ENCODE measurements at regions not wholly inside any gene's neighbourhood (a gene's known extent, or its start where the extent isn't known, plus 50 kb on each side); places are given as distances from the start of the nearest gene placed in this dataset.

DNA sequence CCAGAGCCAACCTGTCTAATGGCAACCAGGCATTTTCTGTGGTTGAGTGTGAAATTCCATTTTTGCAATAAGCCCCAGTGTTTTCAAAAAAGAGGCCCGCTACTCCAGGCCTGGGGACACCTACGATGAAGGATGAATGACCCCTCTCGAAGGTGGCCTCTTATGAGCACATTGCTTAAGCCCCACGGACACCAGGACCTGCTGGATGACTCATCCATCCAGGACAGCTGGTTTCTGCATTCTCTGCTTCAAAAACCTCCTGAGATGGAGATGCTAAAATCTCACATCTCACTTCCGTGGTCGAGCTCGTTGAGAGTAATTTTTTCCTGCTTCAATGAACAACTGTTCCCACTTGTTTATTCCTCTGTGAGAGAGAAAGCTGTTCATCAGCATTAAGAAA lies 150.2 kb upstream of the FZD8 start:
- no peak for TF ChIP-seq EZH2 (IDR thresholded peaks at IDR 0.05; ENCODE audit: insufficient read depth, low read length)
- TF ChIP-seq, protein P1, sequence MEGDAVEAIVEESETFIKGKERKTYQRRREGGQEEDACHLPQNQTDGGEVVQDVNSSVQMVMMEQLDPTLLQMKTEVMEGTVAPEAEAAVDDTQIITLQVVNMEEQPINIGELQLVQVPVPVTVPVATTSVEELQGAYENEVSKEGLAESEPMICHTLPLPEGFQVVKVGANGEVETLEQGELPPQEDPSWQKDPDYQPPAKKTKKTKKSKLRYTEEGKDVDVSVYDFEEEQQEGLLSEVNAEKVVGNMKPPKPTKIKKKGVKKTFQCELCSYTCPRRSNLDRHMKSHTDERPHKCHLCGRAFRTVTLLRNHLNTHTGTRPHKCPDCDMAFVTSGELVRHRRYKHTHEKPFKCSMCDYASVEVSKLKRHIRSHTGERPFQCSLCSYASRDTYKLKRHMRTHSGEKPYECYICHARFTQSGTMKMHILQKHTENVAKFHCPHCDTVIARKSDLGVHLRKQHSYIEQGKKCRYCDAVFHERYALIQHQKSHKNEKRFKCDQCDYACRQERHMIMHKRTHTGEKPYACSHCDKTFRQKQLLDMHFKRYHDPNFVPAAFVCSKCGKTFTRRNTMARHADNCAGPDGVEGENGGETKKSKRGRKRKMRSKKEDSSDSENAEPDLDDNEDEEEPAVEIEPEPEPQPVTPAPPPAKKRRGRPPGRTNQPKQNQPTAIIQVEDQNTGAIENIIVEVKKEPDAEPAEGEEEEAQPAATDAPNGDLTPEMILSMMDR (IDR thresholded peaks at IDR 0.05; ENCODE audit: insufficient read depth, low read depth, low read length) = no peak

Data from astrocyte (in vitro differentiated cells and primary cell).